Erythroblast (primary cell): ENCODE measurements at regions not wholly inside any gene's neighbourhood (a gene's known extent, or its start where the extent isn't known, plus 50 kb on each side); places are given as distances from the start of the nearest gene placed in this dataset.

Source experiments
- GATA1 ChIP-seq: IDR thresholded peaks from 2 replicates; pipeline ENCODE4 v1.6.1; 2011; ENCODE audit warnings: low read depth, mild to moderate bottlenecking, control low read depth, low read length, moderate library complexity
- POLR2A ChIP-seq: IDR thresholded peaks from 2 replicates; pipeline ENCODE4 v1.6.1; 2011; ENCODE audit warnings: mild to moderate bottlenecking, low read length

GRCh38 chr5:26737348-26738265, 300.8 kb downstream of the CDH9 start:
- no peak for TF ChIP-seq POLR2A
- TF ChIP-seq GATA1 = no peak
